T47D (cell line): ENCODE measurements at regions not wholly inside any gene's neighbourhood (a gene's known extent, or its start where the extent isn't known, plus 50 kb on each side); places are given as distances from the start of the nearest gene placed in this dataset.

Experiments
- DNase-seq, 2 experiments: peaks; one replicate each; pipeline versions ENCODE4 v3.0.0 to v3.0.0-alpha.2; 2011 to 2012; ENCODE audit warnings: low read depth in 1 of 2, low spot score in 1 of 2
- JUND ChIP-seq: IDR thresholded peaks from 2 replicates; pipeline ENCODE4 v1.6.1; 2012; ENCODE audit warnings: low read depth
- in situ Hi-C: cut with HindIII; loops from 2 replicates; pipeline ENCODE4 v1.10.0; 2016; ENCODE audit warnings: low sequenced_read_pairs, low pct_unique_long_range_greater_than_20kb

GRCh38 chr4:162683659-162684370 lies 482.9 kb downstream of the NAF1 start:
- in situ Hi-C loops = no loop called here
- DNase-seq = peak in 1 of 2 experiments; percentile 1
- no peak for TF ChIP-seq JUND

- in situ Hi-C loops = no loop called here
- no peak for TF ChIP-seq JUND
- DNase-seq = no peak
Measured at GRCh38 chr4:162682651-162683050, 484.0 kb downstream of the NAF1 start.

GRCh38 chr4:162681212-162681611 lies 485.5 kb downstream of the NAF1 start:
- in situ Hi-C loops = no loop called here
- DNase-seq = no peak
- no peak for TF ChIP-seq JUND

GRCh38 chr4:162675661-162676060 lies 491.0 kb downstream of the NAF1 start:
- TF ChIP-seq JUND = no peak
- DNase-seq = no peak
- in situ Hi-C loops = no loop called here

- in situ Hi-C loops = no loop called here
- no peak for DNase-seq
- no peak for TF ChIP-seq JUND
Measured at GRCh38 chr4:162661913-162662312, 498.1 kb upstream of the FSTL5 start.

- TF ChIP-seq JUND = no peak
Measured at GRCh38 chr4:162659716-162660115, 495.9 kb upstream of the FSTL5 start.

GRCh38 chr4:162657966-162658365 lies 494.2 kb upstream of the FSTL5 start:
- DNase-seq = no peak
- TF ChIP-seq JUND = no peak
- in situ Hi-C loops = no loop called here

More at GRCh38 chr4:162659716-162660115, 495.9 kb upstream of the FSTL5 start:
- no peak for DNase-seq
- in situ Hi-C loops = no loop called here

- no peak for DNase-seq
Measured at GRCh38 chr4:162650166-162650565, 486.4 kb upstream of the FSTL5 start.

GRCh38 chr4:162645381-162645780 lies 481.6 kb upstream of the FSTL5 start:
- in situ Hi-C loops = no loop called here
- no peak for TF ChIP-seq JUND
- peak; percentile 4 to 41 for DNase-seq

More at GRCh38 chr4:162650166-162650565, 486.4 kb upstream of the FSTL5 start:
- in situ Hi-C loops = no loop called here
- no peak for TF ChIP-seq JUND

GRCh38 chr4:162644346-162644745 lies 480.5 kb upstream of the FSTL5 start:
- no peak for DNase-seq
- TF ChIP-seq JUND = no peak
- in situ Hi-C loops = no loop called here

- no peak for TF ChIP-seq JUND
- in situ Hi-C loops = no loop called here
- no peak for DNase-seq
Measured at GRCh38 chr4:162640152-162640551, 476.4 kb upstream of the FSTL5 start.

GRCh38 chr4:162634390-162634789 lies 470.6 kb upstream of the FSTL5 start:
- TF ChIP-seq JUND = no peak
- DNase-seq = no peak
- in situ Hi-C loops = no loop called here

- no peak for DNase-seq
- no peak for TF ChIP-seq JUND
- in situ Hi-C loops = no loop called here
Measured at GRCh38 chr4:162622664-162623063, 458.9 kb upstream of the FSTL5 start.

GRCh38 chr4:162610116-162610515 lies 446.3 kb upstream of the FSTL5 start:
- no peak for DNase-seq
- TF ChIP-seq JUND = no peak

More at GRCh38 chr4:162610116-162610515, 446.3 kb upstream of the FSTL5 start:
- in situ Hi-C loops = no loop called here
